DOHH2 (cell line): ENCODE measurements at regions not wholly inside any gene's neighbourhood (a gene's known extent, or its start where the extent isn't known, plus 50 kb on each side); places are given as distances from the start of the nearest gene placed in this dataset.

ENCODE experiments used
- EZH2phosphoT487 ChIP-seq: fragments of 200-600 bp; sonication (generic); IDR thresholded peaks from 2 replicates; pipeline ENCODE4 v1.6.1; 2017; ENCODE audit warnings: borderline replicate concordance, mild to moderate bottlenecking, antibody characterized with exemption, low read length, moderate library complexity, mixed read lengths
- TF ChIP-seq, protein P1 (sequence below): fragments of 200-600 bp; sonication (generic); IDR thresholded peaks from one replicate; pipeline ENCODE4 v1.5.1; 2014; ENCODE audit warnings: antibody characterized with exemption, mild to moderate bottlenecking, low read depth, low read length; ENCODE audit not compliant: poor library complexity, severe bottlenecking

- TF ChIP-seq, protein P1, sequence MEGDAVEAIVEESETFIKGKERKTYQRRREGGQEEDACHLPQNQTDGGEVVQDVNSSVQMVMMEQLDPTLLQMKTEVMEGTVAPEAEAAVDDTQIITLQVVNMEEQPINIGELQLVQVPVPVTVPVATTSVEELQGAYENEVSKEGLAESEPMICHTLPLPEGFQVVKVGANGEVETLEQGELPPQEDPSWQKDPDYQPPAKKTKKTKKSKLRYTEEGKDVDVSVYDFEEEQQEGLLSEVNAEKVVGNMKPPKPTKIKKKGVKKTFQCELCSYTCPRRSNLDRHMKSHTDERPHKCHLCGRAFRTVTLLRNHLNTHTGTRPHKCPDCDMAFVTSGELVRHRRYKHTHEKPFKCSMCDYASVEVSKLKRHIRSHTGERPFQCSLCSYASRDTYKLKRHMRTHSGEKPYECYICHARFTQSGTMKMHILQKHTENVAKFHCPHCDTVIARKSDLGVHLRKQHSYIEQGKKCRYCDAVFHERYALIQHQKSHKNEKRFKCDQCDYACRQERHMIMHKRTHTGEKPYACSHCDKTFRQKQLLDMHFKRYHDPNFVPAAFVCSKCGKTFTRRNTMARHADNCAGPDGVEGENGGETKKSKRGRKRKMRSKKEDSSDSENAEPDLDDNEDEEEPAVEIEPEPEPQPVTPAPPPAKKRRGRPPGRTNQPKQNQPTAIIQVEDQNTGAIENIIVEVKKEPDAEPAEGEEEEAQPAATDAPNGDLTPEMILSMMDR = no peak
- no peak for TF ChIP-seq EZH2phosphoT487
Observed at GRCh38 chr1:55793856-55794255, 578.7 kb upstream of the USP24 start.
